ENCODE measurements at regions not wholly inside any gene's neighbourhood (a gene's known extent, or its start where the extent isn't known, plus 50 kb on each side); places are given as distances from the start of the nearest gene placed in this dataset.

GRCh38 chr16:8519179-8519578 is 71.1 kb downstream of the TMEM114 start:
- DNase-seq (ENCODE audit: low spot score), result no peak

- no peak for DNase-seq (ENCODE audit: low spot score)
Observed at GRCh38 chr16:8517280-8517679, 73.0 kb downstream of the TMEM114 start.

- DNase-seq (ENCODE audit: low spot score), result no peak
Observed at GRCh38 chr16:8516471-8516870, 73.8 kb downstream of the TMEM114 start.

- no peak for DNase-seq (ENCODE audit: low spot score)
Observed at GRCh38 chr16:8512941-8513624, 77.2 kb downstream of the TMEM114 start.

GRCh38 chr16:8511464-8511863 is 78.8 kb downstream of the TMEM114 start:
- DNase-seq (ENCODE audit: low spot score), result no peak

- no peak for DNase-seq (ENCODE audit: low spot score)
Observed at GRCh38 chr16:8510160-8510559, 80.2 kb downstream of the TMEM114 start.

GRCh38 chr16:8505327-8505991 is 84.9 kb downstream of the TMEM114 start:
- no peak for DNase-seq (ENCODE audit: low spot score)

- no peak for DNase-seq (ENCODE audit: low spot score)
Observed at GRCh38 chr16:8502446-8502845, 87.9 kb downstream of the TMEM114 start.

GRCh38 chr16:8500351-8500750 is 90.0 kb downstream of the TMEM114 start:
- no peak for DNase-seq (ENCODE audit: low spot score)

- no peak for DNase-seq (ENCODE audit: low spot score)
Observed at GRCh38 chr16:8496364-8496763, 93.9 kb downstream of the TMEM114 start.

- peak; percentile 28 for DNase-seq (ENCODE audit: low spot score)
Observed at GRCh38 chr16:8493972-8494371, 96.3 kb downstream of the TMEM114 start.

- no peak for DNase-seq (ENCODE audit: low spot score)
Observed at GRCh38 chr16:8492690-8493089, 97.6 kb downstream of the TMEM114 start.

GRCh38 chr16:8489580-8489979 is 100.7 kb downstream of the TMEM114 start:
- DNase-seq (ENCODE audit: low spot score), result no peak

GRCh38 chr16:8486985-8487384 is 103.3 kb downstream of the TMEM114 start:
- DNase-seq (ENCODE audit: low spot score), result no peak

- DNase-seq (ENCODE audit: low spot score), result no peak
Observed at GRCh38 chr16:8483396-8483795, 106.9 kb downstream of the TMEM114 start.

GRCh38 chr16:8481810-8482209 is 108.5 kb downstream of the TMEM114 start:
- no peak for DNase-seq (ENCODE audit: low spot score)

- no peak for DNase-seq (ENCODE audit: low spot score)
Observed at GRCh38 chr16:8476824-8477223, 113.5 kb downstream of the TMEM114 start.

- no peak for DNase-seq (ENCODE audit: low spot score)
Observed at GRCh38 chr16:8474587-8474986, 115.7 kb downstream of the TMEM114 start.

- DNase-seq (ENCODE audit: low spot score), result no peak
Observed at GRCh38 chr16:8469102-8469778, 121.1 kb downstream of the TMEM114 start.

- DNase-seq (ENCODE audit: low spot score), result no peak
Observed at GRCh38 chr16:8464979-8465378, 125.3 kb downstream of the TMEM114 start.

- no peak for DNase-seq (ENCODE audit: low spot score)
Observed at GRCh38 chr16:8459085-8459733, 131.1 kb downstream of the TMEM114 start.

GRCh38 chr16:8458481-8459046 is 131.7 kb downstream of the TMEM114 start:
- no peak for DNase-seq (ENCODE audit: low spot score)
